Stimulated activated CD4-positive, alpha-beta T cell treated with anti-CD3 and anti-CD28 coated beads, TNF-alpha, amount 100 ng/mL, for 48 hours (primary cell): ENCODE measurements at regions not wholly inside any gene's neighbourhood (a gene's known extent, or its start where the extent isn't known, plus 50 kb on each side); places are given as distances from the start of the nearest gene placed in this dataset.
A peak's percentile ranks its signal among the peaks of the same experiment; 100 is the strongest.
"Not testable (repeated sequence)": the region's sequence is repeated elsewhere in the genome, so short reads cannot be mapped to it uniquely, and the experiment has no call there.

Experiments
- DNase-seq, 3 donors: peaks; one replicate each; pipeline ENCODE4 v3.0.0-alpha.2; 2020; ENCODE audit warnings: low read depth in 3 of 3

- not testable (repeated sequence) for DNase-seq
Observed at GRCh38 chrX:115840729-115841409, 279.9 kb downstream of the PLS3 start.

DNA sequence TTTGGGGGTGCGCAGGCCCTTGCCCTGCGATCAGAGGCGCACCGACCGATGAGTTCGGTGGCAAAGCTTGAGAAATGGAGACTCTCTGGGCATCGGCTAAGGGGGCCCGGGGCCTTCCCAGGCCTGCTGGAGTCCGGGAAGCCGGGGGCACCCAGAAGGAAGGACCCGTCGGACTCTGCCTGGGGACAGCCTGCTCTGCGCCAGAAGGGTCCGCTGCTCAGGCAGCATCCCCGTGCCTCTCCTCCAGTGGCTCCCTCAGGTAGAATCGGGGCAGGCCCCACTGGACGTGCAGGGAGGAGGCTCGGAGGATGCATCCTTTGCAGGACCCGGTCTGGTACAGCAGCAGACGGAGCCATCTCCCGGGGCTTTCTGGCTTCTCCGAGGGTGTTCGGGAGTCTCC lies 290.0 kb downstream of the PLS3 start:
- not testable (repeated sequence) for DNase-seq

GRCh38 chrX:115853260-115853659 lies 292.3 kb downstream of the PLS3 start:
- not testable (repeated sequence) for DNase-seq

DNA sequence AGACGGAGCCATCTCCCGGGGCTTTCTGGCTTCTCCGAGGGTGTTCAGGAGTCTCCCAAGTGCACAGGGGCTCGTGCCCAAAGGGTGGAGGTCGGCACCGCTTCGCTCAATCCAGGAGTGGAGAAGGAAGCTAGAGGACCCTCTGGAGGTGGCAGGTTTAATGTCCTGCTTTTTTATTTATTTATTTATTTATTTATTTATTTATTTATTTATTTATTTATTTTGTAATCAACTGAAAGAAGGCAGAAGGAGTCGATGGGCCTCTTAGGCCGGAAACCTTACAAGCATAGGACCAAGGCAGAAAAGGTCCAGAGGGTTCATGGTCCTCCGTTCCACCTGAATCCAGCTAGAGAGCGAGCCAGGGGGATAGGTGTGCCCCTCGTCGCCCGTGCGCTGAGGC lies 289.4 kb upstream of the AGTR2 start:
- not testable (repeated sequence) for DNase-seq

- not testable (repeated sequence) for DNase-seq
Observed at GRCh38 chrX:115884121-115884520, 286.4 kb upstream of the AGTR2 start.

DNA sequence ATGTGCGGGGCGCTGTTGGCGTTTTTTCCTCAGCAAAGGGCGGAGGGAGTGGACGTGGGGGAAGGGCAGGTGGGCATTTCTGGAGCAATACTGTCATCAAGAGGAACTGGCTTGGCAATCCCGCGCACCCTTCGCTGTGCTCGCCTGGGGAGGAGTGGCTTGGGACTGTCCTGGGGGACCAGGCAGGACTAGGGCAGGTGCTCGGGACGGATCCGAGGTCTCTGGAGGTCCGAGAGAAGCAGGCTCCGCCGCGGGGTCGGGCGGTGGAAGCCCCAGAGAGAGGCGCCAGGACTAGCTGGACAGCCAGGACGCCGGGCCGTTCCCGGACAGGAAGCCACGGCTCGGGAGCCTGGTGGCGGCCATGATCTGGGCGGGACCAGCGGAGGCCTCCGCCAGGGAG lies 282.5 kb upstream of the AGTR2 start:
- peak in 1 of 3 donors; percentile 67 for DNase-seq

DNA sequence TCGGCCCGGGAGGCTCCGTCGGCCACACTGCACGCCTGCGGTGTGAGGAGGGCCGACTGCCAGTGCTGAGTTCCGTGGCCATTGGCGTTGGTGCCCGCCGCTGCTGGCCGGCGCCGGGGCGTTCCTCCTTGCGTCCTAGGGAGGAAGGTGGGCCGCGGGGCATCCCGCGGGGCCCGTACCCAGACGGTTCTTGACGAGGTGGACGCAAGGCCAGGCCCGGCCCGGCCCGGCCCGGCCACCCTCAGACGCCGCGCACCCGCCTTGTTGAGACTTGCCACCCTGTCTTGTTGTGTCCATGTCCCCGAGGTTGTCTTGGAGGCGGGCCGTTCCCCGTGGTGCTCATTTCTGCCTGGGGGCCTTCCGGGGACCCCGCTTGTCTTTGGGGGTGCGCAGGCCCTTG lies 282.0 kb upstream of the AGTR2 start:
- not testable (repeated sequence) for DNase-seq

DNA sequence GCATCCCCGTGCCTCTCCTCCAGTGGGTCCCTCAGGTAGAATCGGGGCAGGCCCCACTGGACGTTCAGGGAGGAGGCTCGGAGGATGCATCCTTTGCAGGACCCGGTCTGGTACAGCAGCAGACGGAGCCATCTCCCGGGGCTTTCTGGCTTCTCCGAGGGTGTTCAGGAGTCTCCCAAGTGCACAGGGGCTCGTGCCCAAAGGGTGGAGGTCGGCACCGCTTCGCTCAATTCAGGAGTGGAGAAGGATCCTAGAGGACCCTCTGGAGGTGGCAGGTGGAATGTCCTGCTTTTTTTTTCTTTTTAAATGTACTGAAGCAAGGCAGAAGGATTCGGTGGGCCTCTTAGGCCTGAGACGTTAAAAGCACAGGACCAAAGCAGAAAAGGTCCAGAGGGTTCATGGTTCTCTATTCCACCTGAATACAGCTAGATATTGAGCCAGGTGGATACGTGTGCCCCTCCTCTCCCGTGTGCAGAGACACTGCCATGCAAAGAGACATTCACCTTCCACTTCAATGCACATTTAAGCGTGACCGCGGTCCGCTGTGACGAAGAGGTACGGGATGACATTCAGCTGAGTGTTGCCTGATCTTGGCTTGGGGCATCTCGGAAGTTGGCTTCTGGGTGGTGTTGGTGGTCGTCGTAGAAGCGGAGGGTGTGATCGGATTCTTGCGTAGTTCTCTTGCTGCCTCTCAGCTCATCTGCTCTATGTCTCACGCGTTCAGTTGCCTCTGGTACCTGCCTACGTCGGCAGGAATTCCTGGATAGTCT lies 281.2 kb upstream of the AGTR2 start:
- no peak for DNase-seq

- DNase-seq: no peak
Observed at GRCh38 chrX:115892056-115892708, 278.4 kb upstream of the AGTR2 start.

DNA sequence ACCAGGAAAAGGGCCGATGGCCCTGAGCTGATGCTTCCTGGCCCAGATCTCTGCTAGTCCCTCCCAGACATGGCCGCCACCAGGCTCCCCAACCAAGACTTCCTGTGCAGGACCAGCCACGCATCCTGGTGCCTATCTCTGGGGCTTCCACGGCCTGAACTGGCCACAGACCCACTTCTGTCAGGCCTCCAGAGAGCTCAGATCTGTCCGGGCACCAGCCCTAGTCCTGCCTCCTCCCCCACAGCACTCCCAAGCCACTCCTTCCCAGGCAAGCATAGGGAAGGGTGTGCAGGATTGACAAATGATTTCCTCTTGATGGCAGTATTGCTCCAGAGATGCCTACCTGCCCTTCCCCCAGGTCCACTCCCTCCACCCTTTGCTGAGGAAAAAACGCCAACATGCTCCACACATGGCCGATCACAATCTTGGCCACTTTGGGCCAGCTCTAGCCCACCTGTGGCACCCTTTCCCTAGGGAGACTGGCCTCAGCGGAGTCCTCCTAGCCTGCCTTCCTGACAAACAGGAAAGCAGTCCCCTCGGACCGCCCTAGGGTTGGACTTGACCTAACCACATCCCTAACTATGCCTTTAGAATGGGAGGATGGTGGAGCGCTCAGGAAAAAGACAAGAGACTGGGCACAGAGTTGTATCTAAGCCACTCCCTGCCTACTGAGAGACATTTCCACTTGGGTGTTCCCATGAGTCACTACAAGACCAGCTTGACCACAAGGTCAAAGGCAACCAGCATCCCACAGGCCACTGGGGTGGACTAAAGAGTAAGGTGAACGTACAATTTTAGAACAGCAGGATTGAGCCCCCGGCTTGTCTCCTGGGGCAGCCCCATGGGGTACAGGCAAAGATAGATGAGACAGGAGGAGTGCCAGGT lies 277.5 kb upstream of the AGTR2 start:
- DNase-seq: peak in 1 of 3 donors; percentile 41

GRCh38 chrX:115894087-115894486 lies 276.5 kb upstream of the AGTR2 start:
- DNase-seq: no peak

GRCh38 chrX:115895678-115896329 lies 274.7 kb upstream of the AGTR2 start:
- no peak for DNase-seq

GRCh38 chrX:115896362-115896761 lies 274.2 kb upstream of the AGTR2 start:
- no peak for DNase-seq

DNA sequence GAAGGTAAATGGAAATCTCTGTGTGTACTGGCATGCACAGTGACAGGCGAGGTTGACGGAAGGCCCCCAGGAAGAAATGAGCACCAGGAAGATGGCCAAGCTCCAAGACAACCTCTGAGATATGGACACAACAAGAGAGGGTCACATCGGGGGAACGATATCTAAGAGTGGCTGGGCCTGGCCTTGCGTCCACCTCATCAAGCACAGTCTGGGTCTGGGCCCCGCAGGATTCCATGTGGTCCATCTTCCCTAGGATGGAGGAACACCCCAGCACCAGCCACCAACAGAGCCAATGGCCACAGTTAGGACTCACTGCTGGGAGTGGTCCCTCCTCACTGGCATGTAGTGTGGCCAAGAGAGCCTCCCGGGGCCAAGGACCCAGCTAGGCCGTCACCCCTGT lies 272.6 kb upstream of the AGTR2 start:
- no peak for DNase-seq

GRCh38 chrX:115898382-115899001 lies 272.1 kb upstream of the AGTR2 start:
- DNase-seq: peak in 1 of 3 donors; percentile 67

GRCh38 chrX:115900425-115900824 lies 270.1 kb upstream of the AGTR2 start:
- DNase-seq: no peak

DNA sequence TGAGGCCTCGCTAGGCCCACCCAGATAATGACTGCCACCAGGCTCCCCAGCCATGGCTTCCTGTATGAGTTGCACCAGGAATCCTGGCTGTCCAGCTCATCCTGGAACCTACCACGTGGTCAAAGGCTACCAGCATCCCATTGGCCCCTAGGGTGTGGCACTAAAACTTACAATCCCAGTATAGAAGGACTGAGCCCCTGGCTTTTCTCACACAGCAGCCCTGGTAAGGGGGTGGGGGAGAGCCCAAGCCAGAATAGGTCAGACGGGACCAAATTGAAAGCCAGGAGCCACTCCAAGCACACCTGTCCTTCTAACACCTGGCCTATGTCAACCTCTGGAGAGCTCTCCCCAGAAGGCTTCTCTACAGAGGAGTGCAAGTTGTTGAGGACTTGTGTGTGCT lies 269.3 kb upstream of the AGTR2 start:
- DNase-seq: no peak

DNA sequence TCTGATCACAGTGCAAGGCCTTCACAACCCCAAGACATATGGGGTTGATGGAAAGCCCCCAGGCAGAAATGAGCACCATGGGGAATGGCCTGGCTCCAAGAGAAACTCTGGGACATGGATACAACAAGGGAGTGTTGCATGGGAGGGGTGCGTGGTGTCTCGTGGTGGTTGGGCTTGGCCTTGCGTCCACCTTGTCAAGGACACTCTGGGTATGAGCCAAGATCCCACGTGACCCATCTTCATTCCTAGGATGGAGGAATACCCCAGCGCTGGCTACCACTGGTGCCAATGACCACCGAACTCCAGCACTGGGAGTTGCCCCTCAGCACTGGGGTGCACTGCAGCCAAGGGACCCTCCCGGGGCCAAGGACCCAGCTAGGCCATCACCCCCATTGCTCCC lies 267.5 kb upstream of the AGTR2 start:
- DNase-seq: no peak

GRCh38 chrX:115906276-115906675 lies 264.3 kb upstream of the AGTR2 start:
- DNase-seq: no peak

DNA sequence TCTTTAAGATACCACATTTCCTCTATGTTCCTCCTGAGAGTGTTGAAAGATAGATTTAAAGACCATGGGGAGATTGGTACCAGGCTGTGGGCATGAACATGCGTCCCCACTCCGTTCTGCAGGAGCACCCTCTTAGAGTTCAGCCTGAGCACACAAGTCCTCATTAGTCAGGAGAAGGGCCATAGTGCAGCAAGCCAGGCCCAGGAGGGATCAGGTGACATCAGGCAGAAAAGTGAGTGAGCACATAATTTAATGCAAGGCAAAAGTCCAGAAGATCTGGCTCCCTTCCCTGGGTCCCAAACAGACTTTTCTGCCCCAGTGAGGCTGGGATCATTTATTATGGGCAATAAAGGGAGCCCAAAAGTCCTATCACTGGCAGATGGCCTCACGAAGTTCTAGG lies 263.7 kb upstream of the AGTR2 start:
- no peak for DNase-seq

- no peak for DNase-seq
Observed at GRCh38 chrX:115909017-115909416, 261.5 kb upstream of the AGTR2 start.
